HepG2 (cell line): ENCODE measurements at regions not wholly inside any gene's neighbourhood (a gene's known extent, or its start where the extent isn't known, plus 50 kb on each side); places are given as distances from the start of the nearest gene placed in this dataset.
A peak's percentile ranks its signal among the peaks of the same experiment; 100 is the strongest.

Experiments
- DBP ChIP-seq: sonication (generic); formaldehyde crosslinking; IDR thresholded peaks from 2 replicates; pipeline ENCODE4 v1.4.0; 2020; ENCODE audit warnings: missing genetic modification reagents; ENCODE audit errors: not compliant biosample characterization
- ELK4 ChIP-seq: sonication (generic); formaldehyde crosslinking; IDR thresholded peaks from 2 replicates; pipeline ENCODE4 v1.9.0; 2021; ENCODE audit warnings: missing genetic modification reagents, borderline replicate concordance
- HNRNPH1 ChIP-seq: fragments of 200-400 bp; formaldehyde crosslinking; optimal IDR thresholded peaks from 2 replicates; pipeline ENCODE3; 2017; ENCODE audit warnings: mild to moderate bottlenecking, low read depth, low read length
- KDM2A ChIP-seq: sonication (generic); formaldehyde crosslinking; IDR thresholded peaks from 2 replicates; pipeline ENCODE4 v1.4.0; 2020; ENCODE audit warnings: low read depth, missing genetic modification reagents, borderline replicate concordance
- KLF11 ChIP-seq: IDR thresholded peaks from 2 replicates; pipeline ENCODE4 v1.6.1; 2016; ENCODE audit warnings: missing compliant biosample characterization
- MNT ChIP-seq: fragments of 450-650 bp; IDR thresholded peaks from 2 replicates; pipeline ENCODE4 v1.6.1; 2016
- MXD1 ChIP-seq: sonication (generic); formaldehyde crosslinking; IDR thresholded peaks from 2 replicates; pipeline ENCODE4 v1.4.0; 2020; ENCODE audit warnings: mild to moderate bottlenecking, missing genetic modification reagents
- NFIC ChIP-seq: IDR thresholded peaks from 2 replicates; pipeline ENCODE4 v1.6.1; 2012; ENCODE audit warnings: mild to moderate bottlenecking, low read length, inconsistent platforms
- NFKB2 ChIP-seq: sonication (generic); formaldehyde crosslinking; IDR thresholded peaks from 2 replicates; pipeline ENCODE4 v1.4.0; 2020; ENCODE audit warnings: missing genetic modification reagents, borderline replicate concordance
- NFYB ChIP-seq: sonication (generic); formaldehyde crosslinking; IDR thresholded peaks from 2 replicates; pipeline ENCODE4 v1.4.0; 2020; ENCODE audit warnings: missing genetic modification reagents
- NR2F1 ChIP-seq, 2 experiments: fragments of 450-650 bp in 1 of 2; formaldehyde crosslinking in 1 of 2; IDR thresholded peaks; 2 replicates each; pipeline versions ENCODE4 v1.5.0 to v1.6.1; 2016 to 2020; ENCODE audit warnings: mild to moderate bottlenecking in 1 of 2, missing compliant biosample characterization in 1 of 2, missing genetic modification reagents in 1 of 2, moderate library complexity in 1 of 2
- PRDM4 ChIP-seq: sonication (generic); formaldehyde crosslinking; IDR thresholded peaks from 2 replicates; pipeline ENCODE4 v1.9.0; 2021; ENCODE audit warnings: missing genetic modification reagents, borderline replicate concordance
- PRMT3 ChIP-seq: sonication (generic); formaldehyde crosslinking; IDR thresholded peaks from 2 replicates; pipeline ENCODE4 v1.8.1; 2022; ENCODE audit warnings: low read depth, mild to moderate bottlenecking, moderate library complexity, missing genetic modification reagents, borderline replicate concordance
- TFAP4 ChIP-seq: sonication (generic); IDR thresholded peaks from 2 replicates; pipeline ENCODE4 v1.6.1; 2016; ENCODE audit warnings: low read depth, borderline replicate concordance
- TP53 ChIP-seq: sonication (generic); formaldehyde crosslinking; conservative IDR thresholded peaks from 2 replicates; pipeline ENCODE4 v1.4.0; 2020; ENCODE audit warnings: missing genetic modification reagents
- ZEB1 ChIP-seq: IDR thresholded peaks from 2 replicates; pipeline ENCODE4 v1.6.1; 2012; ENCODE audit warnings: mild to moderate bottlenecking, low read depth, inconsistent platforms; ENCODE audit not compliant: insufficient replicate concordance
- ZNF333 ChIP-seq: sonication (generic); formaldehyde crosslinking; IDR thresholded peaks from 2 replicates; pipeline ENCODE4 v1.4.0; 2020; ENCODE audit warnings: mild to moderate bottlenecking, missing genetic modification reagents, borderline replicate concordance
- ZNF34 ChIP-seq: sonication (generic); formaldehyde crosslinking; IDR thresholded peaks from 2 replicates; pipeline ENCODE4 v1.4.0; 2020; ENCODE audit warnings: mild to moderate bottlenecking, missing genetic modification reagents, borderline replicate concordance
- ZNF546 ChIP-seq: sonication (generic); formaldehyde crosslinking; conservative IDR thresholded peaks from 2 replicates; pipeline ENCODE4 v1.8.1; 2023; ENCODE audit warnings: mild to moderate bottlenecking, missing genetic modification reagents
- ZNF775 ChIP-seq: sonication (generic); formaldehyde crosslinking; IDR thresholded peaks from 2 replicates; pipeline ENCODE4 v1.4.0; 2020; ENCODE audit warnings: missing genetic modification reagents, mild to moderate bottlenecking, moderate library complexity, borderline replicate concordance
- ZNF883 ChIP-seq: sonication (generic); formaldehyde crosslinking; IDR thresholded peaks from 2 replicates; pipeline ENCODE4 v1.5.1; 2020; ENCODE audit warnings: mild to moderate bottlenecking, missing genetic modification reagents; ENCODE audit errors: not compliant biosample characterization
- ZSCAN29 ChIP-seq: sonication (generic); formaldehyde crosslinking; conservative IDR thresholded peaks from 2 replicates; pipeline ENCODE4 v1.4.0; 2020; ENCODE audit warnings: mild to moderate bottlenecking, missing genetic modification reagents

- TF ChIP-seq DBP (no peak), ZNF333 (CRISPR knock-in tag) (no peak; the same call in 1 of the 2 replicates), MNT (0 out of 2 replicates have a peak, but pooled peaks have one; percentile 9), HNRNPH1 (no peak), ZNF775 (CRISPR knock-in tag) (no peak; the same call in 1 of the 2 replicates), TP53 (CRISPR knock-in tag) (0 out of 2 replicates have a peak, but pooled peaks have one; percentile 46), ELK4 (CRISPR knock-in tag) (no peak), NFYB (CRISPR knock-in tag) (peak; percentile 24; the same call in 1 of the 2 replicates), NR2F1 (CRISPR knock-in tag; IDR thresholded peaks at IDR 0.05) (peak; percentile 56 to 58; a peak in 2 of 4 replicates), ZEB1 (peak; percentile 36), ZNF34 (CRISPR knock-in tag) (no peak; the same call in 1 of the 2 replicates), ZSCAN29 (CRISPR knock-in tag) (peak; percentile 100), ZNF546 (no peak), NFKB2 (no peak), TFAP4 (peak; percentile 66), KDM2A (CRISPR knock-in tag) (peak; percentile 82), ZNF883 (CRISPR knock-in tag) (no peak), NFIC (peak; percentile 99), PRDM4 (CRISPR knock-in tag) (no peak), KLF11 (peak; percentile 58; the same call in 1 of the 2 replicates), PRMT3 (CRISPR knock-in tag) (no peak), MXD1 (no peak)
Measured at GRCh38 chr4:123555233-123555806, 158.7 kb downstream of the SPRY1 start (continued).
